Fibroblast of skin of right biceps (primary cell): ENCODE measurements at regions not wholly inside any gene's neighbourhood (a gene's known extent, or its start where the extent isn't known, plus 50 kb on each side); places are given as distances from the start of the nearest gene placed in this dataset.

Experiments used
- DNase-seq: peaks from one replicate; pipeline ENCODE4 v3.0.0-alpha.2; 2013

GRCh38 chr2:199019898-199020507 lies 437.7 kb downstream of the SATB2 start:
- DNase-seq, result peak; percentile 47

GRCh38 chr2:199018826-199019225 lies 438.9 kb downstream of the SATB2 start:
- DNase-seq, result peak; percentile 2

GRCh38 chr2:199015072-199015471 lies 442.7 kb downstream of the SATB2 start:
- no peak for DNase-seq

- no peak for DNase-seq
Measured at GRCh38 chr2:199014226-199014625, 443.5 kb downstream of the SATB2 start.

- DNase-seq, result no peak
Measured at GRCh38 chr2:199011908-199012307, 445.8 kb downstream of the SATB2 start.

GRCh38 chr2:198994678-198995077 lies 463.1 kb downstream of the SATB2 start:
- no peak for DNase-seq

- DNase-seq, result no peak
Measured at GRCh38 chr2:198991431-198991830, 466.3 kb downstream of the SATB2 start.

GRCh38 chr2:198975779-198976178 lies 482.0 kb downstream of the SATB2 start:
- DNase-seq, result no peak

- no peak for DNase-seq
Measured at GRCh38 chr2:198973785-198974184, 484.0 kb downstream of the SATB2 start.

GRCh38 chr2:198973181-198973580 lies 484.6 kb downstream of the SATB2 start:
- DNase-seq, result no peak

- DNase-seq, result no peak
Measured at GRCh38 chr2:198968545-198968944, 489.2 kb downstream of the SATB2 start.

GRCh38 chr2:198966269-198966668 lies 491.5 kb downstream of the SATB2 start:
- DNase-seq, result no peak

- DNase-seq, result no peak
Measured at GRCh38 chr2:198961547-198961946, 496.2 kb downstream of the SATB2 start.

GRCh38 chr2:198957181-198957580 lies 500.6 kb downstream of the SATB2 start:
- no peak for DNase-seq

GRCh38 chr2:198953328-198953727 lies 504.4 kb downstream of the SATB2 start:
- no peak for DNase-seq

- no peak for DNase-seq
Measured at GRCh38 chr2:198950803-198951202, 506.9 kb downstream of the SATB2 start.

- DNase-seq, result no peak
Measured at GRCh38 chr2:198945496-198945895, 512.2 kb downstream of the SATB2 start.

- peak; percentile 3 for DNase-seq
Measured at GRCh38 chr2:198930170-198930569, 527.6 kb downstream of the SATB2 start.

GRCh38 chr2:198928026-198928425 lies 529.7 kb downstream of the SATB2 start:
- DNase-seq, result no peak

GRCh38 chr2:198917926-198918720 lies 539.6 kb downstream of the SATB2 start:
- no peak for DNase-seq

- no peak for DNase-seq
Measured at GRCh38 chr2:198917275-198917674, 540.5 kb downstream of the SATB2 start.

GRCh38 chr2:198916548-198917080 lies 541.1 kb downstream of the SATB2 start:
- DNase-seq, result no peak

- DNase-seq, result peak; percentile 17
Measured at GRCh38 chr2:198913394-198914152, 544.2 kb downstream of the SATB2 start.
